GM19043 (cell line): ENCODE measurements at regions not wholly inside any gene's neighbourhood (a gene's known extent, or its start where the extent isn't known, plus 50 kb on each side); places are given as distances from the start of the nearest gene placed in this dataset.
"Not testable (repeated sequence)": the region's sequence is repeated elsewhere in the genome, so short reads cannot be mapped to it uniquely, and the experiment has no call there.

Experiments used
- ATAC-seq: cut with Tn5 transposase; IDR thresholded peaks from one replicate; pipeline ENCODE4 v1.9.1; 2021; ENCODE audit warnings: low read depth; ENCODE audit not compliant: unreplicated experiment

GRCh38 chr5:98163796-98164493 lies 609.5 kb upstream of the RGMB start:
- ATAC-seq = no peak

- ATAC-seq = no peak
These were observed 604.6 kb upstream of the RGMB start for GRCh38 chr5:98168871-98169270.

- no peak for ATAC-seq
These were observed 602.5 kb upstream of the RGMB start for GRCh38 chr5:98170994-98171393.

- no peak for ATAC-seq
These were observed 600.1 kb upstream of the RGMB start for GRCh38 chr5:98173334-98173733.

GRCh38 chr5:98175474-98175873 lies 598.0 kb upstream of the RGMB start:
- ATAC-seq = no peak

GRCh38 chr5:98179791-98180755 lies 593.4 kb upstream of the RGMB start:
- no peak for ATAC-seq

GRCh38 chr5:98186128-98186527 lies 587.3 kb upstream of the RGMB start:
- no peak for ATAC-seq

- ATAC-seq = no peak
These were observed 585.5 kb upstream of the RGMB start for GRCh38 chr5:98187945-98188344.

- ATAC-seq = not testable (repeated sequence)
These were observed 583.1 kb upstream of the RGMB start for GRCh38 chr5:98190344-98190743.

- no peak for ATAC-seq
These were observed 579.3 kb upstream of the RGMB start for GRCh38 chr5:98193921-98194760.

GRCh38 chr5:98200726-98201541 lies 572.5 kb upstream of the RGMB start:
- no peak for ATAC-seq

- ATAC-seq = no peak
These were observed 568.7 kb upstream of the RGMB start for GRCh38 chr5:98204798-98205197.

GRCh38 chr5:98205691-98206461 lies 567.6 kb upstream of the RGMB start:
- ATAC-seq = no peak

GRCh38 chr5:98206566-98206965 lies 566.9 kb upstream of the RGMB start:
- ATAC-seq = no peak

GRCh38 chr5:98209418-98209817 lies 564.0 kb upstream of the RGMB start:
- no peak for ATAC-seq

GRCh38 chr5:98214240-98215051 lies 559.0 kb upstream of the RGMB start:
- no peak for ATAC-seq

GRCh38 chr5:98217138-98217537 lies 556.3 kb upstream of the RGMB start:
- ATAC-seq = no peak

- ATAC-seq = no peak
These were observed 554.6 kb upstream of the RGMB start for GRCh38 chr5:98218838-98219237.
